ENCODE measurements at regions not wholly inside any gene's neighbourhood (a gene's known extent, or its start where the extent isn't known, plus 50 kb on each side); places are given as distances from the start of the nearest gene placed in this dataset.

GRCh38 chr20:40056171-40056570, 632.9 kb downstream of the MAFB start:
- TF ChIP-seq EZH2phosphoT487 (IDR thresholded peaks at IDR 0.05; ENCODE audit: low read depth) (no peak), CTCF (IDR thresholded peaks at IDR 0.05; ENCODE audit: low read depth, low read length) (no peak)
